Colonic mucosa (tissue), 4 donors: ENCODE measurements at regions not wholly inside any gene's neighbourhood (a gene's known extent, or its start where the extent isn't known, plus 50 kb on each side); places are given as distances from the start of the nearest gene placed in this dataset.
"Not testable (repeated sequence)": the region's sequence is repeated elsewhere in the genome, so short reads cannot be mapped to it uniquely, and the experiment has no call there.

Source experiments
- DNase-seq: peaks from one replicate; pipeline ENCODE4 v3.0.0-alpha.2; 2020
- H3K27ac ChIP-seq: fragments of 200-600 bp; one replicate; pipeline ENCODE4 v1.8.0; 2021
- H3K27me3 ChIP-seq: fragments of 200-600 bp; one replicate; pipeline ENCODE4 v1.8.0; 2021
- H3K36me3 ChIP-seq: fragments of 200-600 bp; one replicate; pipeline ENCODE4 v1.8.0; 2021
- H3K4me1 ChIP-seq: fragments of 200-600 bp; one replicate; pipeline ENCODE4 v1.8.0; 2021; ENCODE audit warnings: mild to moderate bottlenecking
- H3K4me3 ChIP-seq: fragments of 200-600 bp; one replicate; pipeline ENCODE4 v1.8.0; 2021
- H3K9ac ChIP-seq, 2 donors: one replicate each; pipeline ENCODE4 v1.7.0; 2013; ENCODE audit warnings: control low read depth in 2 of 2, low read depth in 2 of 2, low read length in 2 of 2
- H3K9me3 ChIP-seq: fragments of 200-600 bp; one replicate; pipeline ENCODE4 v1.8.0; 2021
- intact Hi-C: fragments of 100-400 bp; cut with DNase I; formaldehyde crosslinking; loops from one replicate; pipeline ENCODE4 v1.14.1; 2022
- TF ChIP-seq, protein P1 (sequence below): fragments of 200-600 bp; IDR thresholded peaks from one replicate; pipeline ENCODE4 v1.8.0; 2022; ENCODE audit warnings: antibody characterized with exemption, mild to moderate bottlenecking
- donor health status: healthy.
- donor health status: DM: no; HTN: no; CAD: no.
- donor health status: DM: no; HTN: no; CAD: no.

GRCh38 chr10:28993861-28994260 lies 295.0 kb upstream of the LYZL1 start:
- Histone ChIP-seq H3K27me3 (no peaks in the 10 kb centered on the region), H3K9ac (no peak overlapping the region), H3K27ac (no peak overlapping the region), H3K4me3 (no peak overlapping the region), H3K36me3 (no peaks in the 10 kb centered on the region), H3K4me1 (no peaks in the 10 kb centered on the region), H3K9me3 (no peaks in the 10 kb centered on the region)
- no peak for DNase-seq
- intact Hi-C loops = loop anchor here (5.0 kb wide), 1 partner anchor 317 kb away; the partner anchor contains the start of gene BAMBI
- TF ChIP-seq, protein P1, sequence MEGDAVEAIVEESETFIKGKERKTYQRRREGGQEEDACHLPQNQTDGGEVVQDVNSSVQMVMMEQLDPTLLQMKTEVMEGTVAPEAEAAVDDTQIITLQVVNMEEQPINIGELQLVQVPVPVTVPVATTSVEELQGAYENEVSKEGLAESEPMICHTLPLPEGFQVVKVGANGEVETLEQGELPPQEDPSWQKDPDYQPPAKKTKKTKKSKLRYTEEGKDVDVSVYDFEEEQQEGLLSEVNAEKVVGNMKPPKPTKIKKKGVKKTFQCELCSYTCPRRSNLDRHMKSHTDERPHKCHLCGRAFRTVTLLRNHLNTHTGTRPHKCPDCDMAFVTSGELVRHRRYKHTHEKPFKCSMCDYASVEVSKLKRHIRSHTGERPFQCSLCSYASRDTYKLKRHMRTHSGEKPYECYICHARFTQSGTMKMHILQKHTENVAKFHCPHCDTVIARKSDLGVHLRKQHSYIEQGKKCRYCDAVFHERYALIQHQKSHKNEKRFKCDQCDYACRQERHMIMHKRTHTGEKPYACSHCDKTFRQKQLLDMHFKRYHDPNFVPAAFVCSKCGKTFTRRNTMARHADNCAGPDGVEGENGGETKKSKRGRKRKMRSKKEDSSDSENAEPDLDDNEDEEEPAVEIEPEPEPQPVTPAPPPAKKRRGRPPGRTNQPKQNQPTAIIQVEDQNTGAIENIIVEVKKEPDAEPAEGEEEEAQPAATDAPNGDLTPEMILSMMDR = no peak

GRCh38 chr10:28994802-28995201 lies 294.1 kb upstream of the LYZL1 start:
- H3K27ac ChIP-seq, H3K9ac ChIP-seq, H3K36me3 ChIP-seq, H3K4me3 ChIP-seq, H3K9me3 ChIP-seq, DNase-seq, H3K4me1 ChIP-seq, H3K27me3 ChIP-seq: not testable (repeated sequence)
- intact Hi-C loops = loop anchor here (5.0 kb wide), 1 partner anchor 318 kb away; the partner anchor contains the start of gene BAMBI

DNA sequence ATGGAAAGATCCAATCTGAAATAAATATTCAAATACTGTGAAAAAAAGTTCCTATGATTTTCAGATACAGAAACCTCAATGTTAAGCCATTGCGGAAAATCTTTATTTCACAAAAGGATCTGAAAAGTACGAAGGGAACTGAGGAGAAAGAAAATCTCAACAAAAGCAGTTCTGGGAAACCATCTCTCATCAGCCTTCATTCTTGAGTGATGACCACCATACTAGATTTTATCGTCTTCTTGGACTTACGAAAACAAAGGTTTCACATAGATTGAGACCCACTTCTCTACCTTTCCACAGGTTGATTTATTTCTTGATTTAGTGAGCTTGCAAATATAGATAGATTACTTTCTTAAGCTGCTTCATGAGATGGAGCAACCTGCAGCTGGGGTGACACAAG lies 293.4 kb upstream of the LYZL1 start:
- TF ChIP-seq, protein P1 = no peak
- Histone ChIP-seq H3K9ac (no peak overlapping the region), H3K36me3 (no peaks in the 10 kb centered on the region), H3K9me3 (no peaks in the 10 kb centered on the region), H3K4me3 (no peak overlapping the region), H3K27ac (no peak overlapping the region), H3K4me1 (no peaks in the 10 kb centered on the region), H3K27me3 (no peaks in the 10 kb centered on the region)
- no peak for DNase-seq
- intact Hi-C loops = no loop called here

DNA sequence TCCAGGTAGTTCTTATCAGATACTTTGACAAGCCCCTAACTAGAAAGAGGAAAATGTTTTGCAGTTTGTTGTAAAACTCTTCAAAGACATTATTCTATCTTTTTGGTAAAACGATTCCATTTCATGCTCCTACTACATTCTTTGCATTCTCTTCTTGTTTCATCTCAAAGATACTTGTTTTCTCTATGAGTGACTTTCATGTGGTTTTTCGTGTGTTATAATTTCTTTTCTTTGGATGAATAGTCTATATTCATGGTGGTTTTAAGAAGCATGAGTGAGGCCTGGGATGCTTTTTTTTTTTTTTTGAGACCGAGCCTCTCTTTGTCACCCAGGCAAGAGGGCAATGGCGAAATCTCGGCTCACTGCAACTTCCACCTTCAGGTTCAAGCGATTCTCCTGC lies 292.5 kb upstream of the LYZL1 start:
- intact Hi-C loops = no loop called here
- H3K4me1 ChIP-seq = no peaks in the 10 kb centered on the region
- no peak overlapping the region for H3K9ac ChIP-seq
- H3K36me3 ChIP-seq = no peaks in the 10 kb centered on the region
- no peak for DNase-seq
- no peaks in the 10 kb centered on the region for H3K27me3 ChIP-seq
- H3K4me3 ChIP-seq = no peak overlapping the region
- H3K9me3 ChIP-seq = no peaks in the 10 kb centered on the region
- TF ChIP-seq, protein P1 = no peak
- H3K27ac ChIP-seq = no peak overlapping the region

DNA sequence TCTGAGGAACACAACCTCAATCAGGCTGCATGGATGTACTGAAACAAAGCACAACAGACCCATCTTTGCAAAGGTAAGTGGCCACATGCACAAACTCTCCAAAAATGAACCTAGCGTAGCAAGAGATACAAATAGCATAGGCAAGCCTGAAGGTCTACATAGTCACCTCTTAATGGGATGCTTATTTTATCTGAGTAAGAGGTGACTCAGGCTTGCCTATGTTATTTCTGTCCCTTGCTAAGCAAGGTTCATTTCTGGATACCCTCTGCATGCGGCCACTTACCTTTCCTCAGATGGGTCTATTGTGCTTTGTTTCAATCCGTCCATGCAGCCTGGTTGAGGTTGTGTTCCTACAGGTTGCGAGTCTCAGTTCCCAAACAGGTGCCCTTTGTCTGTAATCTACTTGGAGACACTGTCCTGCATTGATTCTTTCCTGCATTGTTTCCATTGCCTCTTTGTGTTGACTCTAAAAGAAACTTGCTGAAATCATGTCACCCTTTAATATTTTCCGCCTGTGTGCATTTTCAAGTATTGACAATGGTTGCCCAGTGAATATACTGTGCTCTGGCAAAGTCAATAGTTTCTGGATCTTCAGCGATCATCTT lies 291.8 kb upstream of the LYZL1 start:
- intact Hi-C loops = no loop called here

DNA sequence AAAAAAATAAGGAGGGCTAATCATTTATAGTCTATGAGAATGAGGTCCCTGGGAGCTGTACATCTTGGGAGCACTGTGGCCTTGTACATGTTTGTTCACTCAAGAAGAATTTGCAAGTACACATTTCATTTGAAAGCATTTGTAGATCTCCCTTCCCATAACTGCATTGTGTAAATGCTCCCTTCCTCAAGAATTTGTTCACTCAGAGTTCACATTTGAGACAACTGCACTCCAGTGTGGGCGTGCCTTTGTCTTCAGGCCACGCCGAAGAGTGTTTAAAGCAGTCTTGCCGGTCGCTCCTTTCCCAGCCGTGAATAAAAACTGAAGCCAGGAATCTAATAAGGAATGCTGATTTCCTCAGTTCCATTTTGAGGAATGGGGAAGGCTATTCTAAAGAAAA lies 291.1 kb upstream of the LYZL1 start:
- TF ChIP-seq, protein P1 = no peak
- Histone ChIP-seq H3K27ac (no peak overlapping the region), H3K27me3 (no peaks in the 10 kb centered on the region), H3K36me3 (no peaks in the 10 kb centered on the region), H3K4me1 (no peaks in the 10 kb centered on the region), H3K4me3 (no peak overlapping the region), H3K9ac (no peak overlapping the region), H3K9me3 (no peaks in the 10 kb centered on the region)
- intact Hi-C loops = no loop called here
- no peak for DNase-seq

More for the DNA sequence above, 291.8 kb upstream of the LYZL1 start:
- H3K9me3 ChIP-seq = no peaks in the 10 kb centered on the region
- no peaks in the 10 kb centered on the region for H3K27me3 ChIP-seq
- H3K36me3 ChIP-seq = no peaks in the 10 kb centered on the region
- no peak overlapping the region for H3K9ac ChIP-seq
- no peak overlapping the region for H3K27ac ChIP-seq
- DNase-seq = no peak
- no peaks in the 10 kb centered on the region for H3K4me1 ChIP-seq
- H3K4me3 ChIP-seq = no peak overlapping the region
- TF ChIP-seq, protein P1 = no peak
